K562 (cell line): ENCODE measurements at regions not wholly inside any gene's neighbourhood (a gene's known extent, or its start where the extent isn't known, plus 50 kb on each side); places are given as distances from the start of the nearest gene placed in this dataset.

ENCODE experiments used
- C11orf30 ChIP-seq: fragments of 450-650 bp; IDR thresholded peaks from 2 replicates; pipeline ENCODE4 v1.6.1; 2016; ENCODE audit warnings: low read depth, mild to moderate bottlenecking
- CBX8 ChIP-seq: fragments of 200-600 bp; sonication (generic); IDR thresholded peaks from 2 replicates; pipeline ENCODE4 v1.6.1; 2012; ENCODE audit warnings: borderline replicate concordance, mixed run types, low read depth, mild to moderate bottlenecking, moderate library complexity, mixed read lengths, low read length, control low read depth, inconsistent platforms; ENCODE audit not compliant: poor library complexity, severe bottlenecking; ENCODE audit errors: extremely low read depth
- DMBX1 ChIP-seq: fragments of 250-450 bp; sonication (Bioruptor Pico); IDR thresholded peaks from 2 replicates; pipeline ENCODE4 v1.8.0; 2022; ENCODE audit warnings: inconsistent platforms, mild to moderate bottlenecking, moderate library complexity, borderline replicate concordance
- HDAC3 ChIP-seq: fragments of 450-650 bp; IDR thresholded peaks from 2 replicates; pipeline ENCODE4 v1.6.1; 2018; ENCODE audit warnings: borderline replicate concordance, mild to moderate bottlenecking, moderate library complexity; ENCODE audit not compliant: partially characterized antibody
- HDAC6 ChIP-seq: IDR thresholded peaks from 2 replicates; pipeline ENCODE4 v1.6.1; 2012; ENCODE audit warnings: low read depth, mild to moderate bottlenecking, control low read depth, inconsistent platforms, low read length, moderate library complexity
- IRF2 ChIP-seq: sonication (generic); formaldehyde crosslinking; IDR thresholded peaks from 2 replicates; pipeline ENCODE4 v1.8.1; 2022; ENCODE audit warnings: mild to moderate bottlenecking, missing genetic modification reagents
- LEF1 ChIP-seq: fragments of 450-650 bp; IDR thresholded peaks from 2 replicates; pipeline ENCODE4 v1.6.1; 2016; ENCODE audit warnings: mild to moderate bottlenecking
- MAFK ChIP-seq: IDR thresholded peaks from 2 replicates; pipeline ENCODE4 v1.6.1; 2011; ENCODE audit warnings: low read length, improper control_type of control experiment
- MTA3 ChIP-seq: fragments of 450-650 bp; formaldehyde crosslinking; IDR thresholded peaks from 2 replicates; pipeline ENCODE4 v1.6.1; 2017; ENCODE audit warnings: mild to moderate bottlenecking, borderline replicate concordance
- NEUROD1 ChIP-seq: fragments of 150-350 bp; IDR thresholded peaks from 2 replicates; pipeline ENCODE4 v1.6.1; 2014; ENCODE audit warnings: borderline replicate concordance, low read length, low read depth; ENCODE audit not compliant: partially characterized antibody
- NR4A1 ChIP-seq, 2 experiments: fragments of 250-450 bp in 1 of 2; fragments of 450-650 bp in 1 of 2; sonication (Bioruptor Pico) in 1 of 2; IDR thresholded peaks; 2 replicates each; pipeline versions ENCODE4 v1.4.0 to v1.6.1; 2016 to 2020; ENCODE audit warnings: mild to moderate bottlenecking in 2 of 2, missing compliant biosample characterization in 1 of 2, missing genetic modification characterization in 1 of 2, moderate library complexity in 1 of 2
- NRF1 ChIP-seq, 2 experiments: fragments of 450-650 bp; IDR thresholded peaks in 1 of 2; conservative IDR thresholded peaks in 1 of 2; 2 replicates each; pipeline ENCODE4 v1.6.1; 2014; ENCODE audit warnings: mild to moderate bottlenecking in 2 of 2
- PCBP1 ChIP-seq: fragments of 200-400 bp; formaldehyde crosslinking; IDR thresholded peaks from 2 replicates; pipeline ENCODE4 v1.6.1; 2018; ENCODE audit warnings: mild to moderate bottlenecking, low read depth, low read length; ENCODE audit not compliant: poor library complexity, severe bottlenecking
- SMARCA4 ChIP-seq: fragments of 450-650 bp; IDR thresholded peaks from 2 replicates; pipeline ENCODE4 v1.6.1; 2016
- SMARCC2 ChIP-seq: fragments of 450-650 bp; IDR thresholded peaks from 2 replicates; pipeline ENCODE4 v1.6.1; 2017; ENCODE audit warnings: antibody characterized with exemption, moderate library complexity, mild to moderate bottlenecking, low read depth
- SREBF1 ChIP-seq: fragments of 150-350 bp; IDR thresholded peaks from 2 replicates; pipeline ENCODE4 v1.6.1; 2014; ENCODE audit warnings: antibody characterized with exemption, low read depth, low read length, borderline replicate concordance
- TRIM24 ChIP-seq, 2 experiments: fragments of 450-650 bp; IDR thresholded peaks; 2 replicates each; pipeline ENCODE4 v1.6.1; 2016
- ZNF277 ChIP-seq: fragments of 250-450 bp; sonication (Bioruptor Pico); IDR thresholded peaks from 2 replicates; pipeline ENCODE4 v1.8.0; 2022; ENCODE audit warnings: inconsistent platforms, mild to moderate bottlenecking, moderate library complexity, borderline replicate concordance
- ZNF311 ChIP-seq: fragments of 250-450 bp; sonication (Bioruptor Pico); IDR thresholded peaks from 2 replicates; pipeline ENCODE4 v1.4.0; 2020; ENCODE audit warnings: mild to moderate bottlenecking, moderate library complexity
- ZNF586 ChIP-seq: fragments of 450-650 bp; formaldehyde crosslinking; conservative IDR thresholded peaks from 2 replicates; pipeline ENCODE4 v1.4.0; 2020; ENCODE audit warnings: mild to moderate bottlenecking, moderate library complexity
- ZNF592 ChIP-seq: fragments of 450-650 bp; IDR thresholded peaks from 2 replicates; pipeline ENCODE4 v1.6.1; 2017; ENCODE audit warnings: antibody characterized with exemption, mild to moderate bottlenecking
- TF ChIP-seq, protein P1 (sequence below): IDR thresholded peaks from 2 replicates; pipeline ENCODE4 v1.6.1; 2016; ENCODE audit warnings: missing genetic modification characterization, missing compliant biosample characterization

- no peak for TF ChIP-seq ZNF277
- TF ChIP-seq NRF1 (conservative IDR thresholded peaks at IDR 0.05 in 1 of 2, IDR thresholded peaks at IDR 0.05 in 1 of 2) = no peak
- peak; percentile 24 for TF ChIP-seq HDAC3
- no peak for TF ChIP-seq LEF1
- TF ChIP-seq, protein P1, sequence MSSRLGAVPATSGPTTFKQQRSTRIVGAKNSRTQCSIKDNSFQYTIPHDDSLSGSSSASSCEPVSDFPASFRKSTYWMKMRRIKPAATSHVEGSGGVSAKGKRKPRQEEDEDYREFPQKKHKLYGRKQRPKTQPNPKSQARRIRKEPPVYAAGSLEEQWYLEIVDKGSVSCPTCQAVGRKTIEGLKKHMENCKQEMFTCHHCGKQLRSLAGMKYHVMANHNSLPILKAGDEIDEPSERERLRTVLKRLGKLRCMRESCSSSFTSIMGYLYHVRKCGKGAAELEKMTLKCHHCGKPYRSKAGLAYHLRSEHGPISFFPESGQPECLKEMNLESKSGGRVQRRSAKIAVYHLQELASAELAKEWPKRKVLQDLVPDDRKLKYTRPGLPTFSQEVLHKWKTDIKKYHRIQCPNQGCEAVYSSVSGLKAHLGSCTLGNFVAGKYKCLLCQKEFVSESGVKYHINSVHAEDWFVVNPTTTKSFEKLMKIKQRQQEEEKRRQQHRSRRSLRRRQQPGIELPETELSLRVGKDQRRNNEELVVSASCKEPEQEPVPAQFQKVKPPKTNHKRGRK = peak; percentile 76; the same call in 1 of the 2 replicates
- no peak for TF ChIP-seq PCBP1
- TF ChIP-seq NR4A1 (CRISPR knock-in tag; IDR thresholded peaks at IDR 0.05) = no peak
- TF ChIP-seq NR4A1 (tag; IDR thresholded peaks at IDR 0.05) = no peak
- peak; percentile 76; the same call in 1 of the 2 replicates for TF ChIP-seq SMARCA4
- no peak for TF ChIP-seq IRF2 (CRISPR knock-in tag)
- peak; percentile 28; the same call in 1 of the 2 replicates for TF ChIP-seq MAFK
- TF ChIP-seq HDAC6 = no peak
- TF ChIP-seq SREBF1 = no peak
- TF ChIP-seq C11orf30 = peak; percentile 68; the same call in 1 of the 2 replicates
- 0 out of 2 replicates have a peak, but pooled peaks have one; percentile 46 for TF ChIP-seq SMARCC2
- TF ChIP-seq ZNF586 (CRISPR knock-in tag) = no peak
- TF ChIP-seq TRIM24 (IDR thresholded peaks at IDR 0.05) = no peak
- TF ChIP-seq DMBX1 = no peak
- TF ChIP-seq CBX8 = no peak
- no peak for TF ChIP-seq ZNF311 (CRISPR knock-in tag)
- TF ChIP-seq NEUROD1 = no peak
- TF ChIP-seq MTA3 = no peak
- TF ChIP-seq ZNF592 = no peak
Observed at GRCh38 chr17:36721560-36722120, 120.3 kb downstream of the MRM1 start (continued).
